ENCODE measurements at regions not wholly inside any gene's neighbourhood (a gene's known extent, or its start where the extent isn't known, plus 50 kb on each side); places are given as distances from the start of the nearest gene placed in this dataset.
"Not testable (repeated sequence)": the region's sequence is repeated elsewhere in the genome, so short reads cannot be mapped to it uniquely, and the experiment has no call there.

DNA sequence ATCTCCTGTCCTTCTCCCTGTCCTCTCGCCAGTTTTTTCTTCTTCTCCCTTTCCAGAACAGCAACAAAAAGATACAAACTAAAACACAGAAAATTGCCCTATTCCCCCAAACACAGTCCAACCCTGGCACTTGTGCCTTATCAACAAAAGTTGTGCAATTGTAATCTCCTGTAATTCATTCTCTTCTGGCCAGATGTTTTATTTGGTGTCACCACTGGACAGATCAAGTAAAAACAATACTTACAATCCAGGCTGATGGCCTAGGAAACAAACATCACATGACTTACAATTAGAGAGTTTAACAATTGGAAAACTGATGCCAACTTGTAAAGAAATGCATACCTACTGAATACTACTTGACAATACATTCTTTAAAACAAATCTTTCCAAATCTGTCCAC, 231.6 kb downstream of the ETV1 start:
- no peak for FAIRE-seq
- DNase-seq (ENCODE audit: extremely low spot score, insufficient read length, low read depth) = no peak

GRCh38 chr7:13765853-13766252, 223.6 kb downstream of the ETV1 start:
- peak; percentile 67 for FAIRE-seq
- not testable (repeated sequence) for DNase-seq (ENCODE audit: extremely low spot score, insufficient read length, low read depth)

DNA sequence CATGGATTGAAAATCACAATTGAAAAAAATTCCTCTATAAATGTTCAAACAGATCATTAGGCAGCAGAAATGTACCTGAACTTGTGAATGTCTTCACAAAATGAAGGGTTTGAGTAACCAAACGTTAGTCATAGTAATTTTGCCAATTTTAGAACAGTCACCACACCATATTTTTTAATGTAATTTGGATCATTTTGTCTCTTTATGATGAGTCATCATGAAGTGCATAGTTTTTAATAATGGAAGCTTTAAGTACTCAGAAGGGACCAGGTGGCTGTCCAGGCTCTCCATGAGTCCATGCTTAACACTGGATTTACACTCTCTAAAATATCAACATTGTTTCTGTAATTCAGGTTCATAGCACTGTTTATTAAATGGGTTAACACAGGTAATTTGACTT, 219.2 kb downstream of the ETV1 start:
- FAIRE-seq = no peak

DNA sequence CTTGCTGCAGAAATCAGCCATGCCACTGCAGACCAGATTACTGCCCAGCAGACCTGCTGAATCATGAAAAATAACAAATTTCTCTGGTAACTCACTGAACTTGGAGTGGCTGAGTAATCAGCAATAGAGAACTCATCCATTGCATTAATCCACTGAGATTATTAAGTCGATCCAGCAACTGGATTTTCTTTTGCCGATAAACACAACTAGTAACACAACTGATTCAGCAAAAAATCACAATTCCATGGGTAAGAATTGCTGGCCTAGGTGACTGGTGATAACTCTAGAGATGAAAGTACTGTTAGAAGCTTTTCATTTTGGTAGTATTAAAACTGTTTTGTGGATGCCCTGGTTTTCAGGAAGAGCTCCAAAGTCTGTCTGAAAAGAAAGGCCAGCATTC, 214.5 kb downstream of the ETV1 start:
- FAIRE-seq (no peak), DNase-seq (ENCODE audit: extremely low spot score, insufficient read length, low read depth) (no peak)

More for the DNA sequence above, 219.2 kb downstream of the ETV1 start:
- no peak for DNase-seq (ENCODE audit: extremely low spot score, insufficient read length, low read depth)

GRCh38 chr7:13777242-13777641, 212.2 kb downstream of the ETV1 start:
- DNase-seq (ENCODE audit: extremely low spot score, insufficient read length, low read depth) (no peak), FAIRE-seq (no peak)

- FAIRE-seq = no peak
- no peak for DNase-seq (ENCODE audit: extremely low spot score, insufficient read length, low read depth)
These were observed 210.5 kb downstream of the ETV1 start for GRCh38 chr7:13778967-13779366.

DNA sequence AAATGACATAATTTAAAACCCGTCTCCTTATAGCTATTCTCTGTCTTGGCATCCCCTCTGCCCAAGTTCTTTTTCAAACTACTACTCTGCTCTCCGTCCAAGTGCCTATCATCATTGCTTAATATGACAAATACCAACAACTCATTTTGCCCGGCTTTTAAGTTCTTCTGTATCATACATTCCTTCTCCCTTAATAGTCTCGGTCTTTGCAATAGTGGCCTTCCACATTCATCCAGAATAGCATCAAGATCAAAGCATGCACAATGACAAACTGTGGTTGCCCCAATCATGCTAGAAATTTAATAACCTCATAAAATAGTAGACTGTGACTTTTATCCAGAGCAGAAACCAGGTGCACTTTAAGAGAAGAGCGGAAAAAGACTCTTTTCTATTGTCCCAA, 198.9 kb downstream of the ETV1 start:
- no peak for DNase-seq (ENCODE audit: extremely low spot score, insufficient read length, low read depth)
- no peak for FAIRE-seq

DNA sequence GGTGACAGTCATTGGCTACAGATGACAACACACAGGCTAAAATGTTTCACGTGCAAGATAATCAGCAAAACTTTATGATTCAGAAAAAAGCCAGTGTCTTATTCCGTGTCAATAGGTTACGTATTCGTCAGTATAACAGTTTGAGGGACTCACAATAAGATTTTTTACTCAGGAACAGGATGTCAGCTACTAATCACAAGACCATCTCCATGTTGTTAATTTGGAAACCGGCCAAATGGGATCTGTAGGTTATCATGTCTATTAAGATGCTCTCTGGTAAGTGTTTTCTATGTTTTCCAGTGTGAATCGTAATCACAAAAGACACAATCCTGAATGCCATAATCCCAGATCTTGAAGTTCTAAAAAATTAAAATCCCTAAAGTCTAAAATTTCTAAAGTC, 197.3 kb downstream of the ETV1 start:
- DNase-seq (ENCODE audit: extremely low spot score, insufficient read length, low read depth) = no peak

GRCh38 chr7:13793926-13794325, 195.5 kb downstream of the ETV1 start:
- DNase-seq (ENCODE audit: extremely low spot score, insufficient read length, low read depth) (no peak), FAIRE-seq (no peak)

More for the DNA sequence above, 197.3 kb downstream of the ETV1 start:
- FAIRE-seq = no peak

GRCh38 chr7:13794581-13794980, 194.9 kb downstream of the ETV1 start:
- DNase-seq (ENCODE audit: extremely low spot score, insufficient read length, low read depth) (no peak), FAIRE-seq (no peak)

GRCh38 chr7:13797545-13797944, 191.9 kb downstream of the ETV1 start:
- no peak for FAIRE-seq
- DNase-seq (ENCODE audit: extremely low spot score, insufficient read length, low read depth) = no peak

DNA sequence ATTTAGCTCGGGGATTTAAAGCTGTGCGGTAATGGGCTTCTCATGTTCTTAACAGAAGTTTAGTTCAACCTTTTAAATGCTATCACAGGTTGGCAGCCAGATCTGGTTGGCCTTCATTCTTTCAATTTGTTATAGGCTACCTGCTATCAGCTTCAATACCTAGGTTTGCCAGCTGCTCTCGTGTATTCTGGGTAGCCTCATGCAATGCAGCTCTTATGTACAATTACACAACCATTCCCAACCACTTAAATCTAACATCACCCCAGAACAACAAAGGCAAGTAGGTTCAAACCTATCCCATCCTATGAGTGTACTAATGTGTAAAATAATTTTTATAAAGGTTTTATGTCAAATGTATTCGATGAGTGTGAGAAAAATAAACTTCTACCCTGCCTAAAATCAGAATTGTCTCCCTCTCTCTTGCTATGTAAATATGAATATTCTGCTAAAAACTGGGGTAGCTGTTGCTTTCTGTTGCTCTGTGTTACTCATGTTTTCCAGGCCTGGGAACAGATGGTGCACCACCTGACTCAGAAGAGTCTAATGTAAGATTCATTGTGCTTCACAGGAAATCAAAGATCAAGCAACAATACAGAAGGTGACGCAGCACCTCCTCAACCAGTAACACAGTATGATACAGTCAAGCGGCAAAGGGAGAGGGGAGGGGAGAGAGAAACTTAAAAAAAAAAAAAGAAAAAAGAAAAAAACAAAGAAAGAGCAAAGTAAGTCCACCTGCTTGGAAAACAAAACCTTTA, 188.6 kb downstream of the ETV1 start:
- DNase-seq (ENCODE audit: extremely low spot score, insufficient read length, low read depth) (no peak), FAIRE-seq (no peak)

DNA sequence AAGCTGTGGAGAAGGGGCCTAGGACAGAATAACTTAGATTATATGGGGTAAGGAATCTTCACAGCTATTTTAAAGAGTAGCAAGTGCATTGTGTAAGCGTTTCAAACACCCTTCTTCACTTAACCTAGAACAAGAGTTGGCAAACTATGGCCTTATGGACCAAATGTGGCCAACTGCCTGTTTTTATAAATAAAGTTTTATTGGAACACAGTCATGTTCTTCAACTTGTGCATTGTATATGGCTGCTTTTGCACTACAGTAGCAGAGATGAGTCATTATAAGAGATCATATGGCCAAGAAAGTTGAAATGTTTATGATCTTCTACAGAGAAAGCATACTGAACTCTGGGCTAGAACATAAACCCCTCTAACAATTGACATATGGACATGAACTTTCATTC, 187.8 kb downstream of the ETV1 start:
- DNase-seq (ENCODE audit: extremely low spot score, insufficient read length, low read depth) = no peak
- no peak for FAIRE-seq

GRCh38 chr7:13802651-13803050, 186.8 kb downstream of the ETV1 start:
- DNase-seq (ENCODE audit: extremely low spot score, insufficient read length, low read depth) (no peak), FAIRE-seq (no peak)

GRCh38 chr7:13803134-13803533, 186.3 kb downstream of the ETV1 start:
- FAIRE-seq (no peak), DNase-seq (ENCODE audit: extremely low spot score, insufficient read length, low read depth) (no peak)

GRCh38 chr7:13806089-13806867, 183.2 kb downstream of the ETV1 start:
- not testable (repeated sequence) for DNase-seq (ENCODE audit: extremely low spot score, insufficient read length, low read depth); FAIRE-seq

- not testable (repeated sequence) for FAIRE-seq; DNase-seq (ENCODE audit: extremely low spot score, insufficient read length, low read depth)
These were observed 172.2 kb downstream of the ETV1 start for GRCh38 chr7:13817230-13817629.

GRCh38 chr7:13821152-13821787, 168.2 kb downstream of the ETV1 start:
- DNase-seq (ENCODE audit: extremely low spot score, insufficient read length, low read depth) = no peak
- FAIRE-seq = no peak

DNA sequence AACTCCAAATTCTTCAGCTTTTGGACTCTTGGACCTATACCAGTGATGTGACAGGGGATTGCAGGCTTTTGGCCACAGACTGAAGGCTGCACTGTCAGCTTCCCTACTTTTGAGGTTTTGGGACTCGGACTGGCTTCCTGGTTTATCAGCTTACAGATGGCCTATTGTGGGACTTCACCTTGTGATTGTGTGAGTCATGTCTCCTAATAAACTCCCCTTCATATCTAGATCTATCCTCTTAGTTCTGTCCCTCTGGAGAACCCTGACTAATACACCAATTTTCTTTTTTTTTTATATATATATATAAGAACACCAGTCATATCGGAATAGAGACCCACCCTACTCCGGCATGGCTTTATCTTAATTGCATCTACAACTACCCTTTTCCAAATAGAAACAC, 166.8 kb downstream of the ETV1 start:
- DNase-seq (ENCODE audit: extremely low spot score, insufficient read length, low read depth) (no peak), FAIRE-seq (no peak)

DNA sequence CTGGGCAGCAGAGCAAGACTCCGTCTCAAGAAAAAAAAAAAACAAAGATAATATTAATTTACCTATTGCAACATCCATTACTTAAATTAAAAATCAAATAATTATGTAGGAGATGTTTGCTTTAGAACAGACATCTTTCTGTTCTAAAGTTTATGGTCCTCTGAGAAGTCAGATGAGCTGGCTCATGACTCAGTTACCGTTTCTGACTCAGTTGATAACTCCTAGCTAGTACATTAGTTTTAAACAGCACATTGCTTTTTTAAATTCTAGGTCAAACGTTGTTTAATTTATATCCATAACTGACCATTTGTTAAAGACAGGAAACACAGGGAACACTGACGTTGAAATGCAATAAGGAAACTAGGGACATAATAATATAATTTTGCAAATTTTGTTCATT, 162.7 kb downstream of the ETV1 start:
- DNase-seq (ENCODE audit: extremely low spot score, insufficient read length, low read depth) = no peak
- FAIRE-seq = no peak

DNA sequence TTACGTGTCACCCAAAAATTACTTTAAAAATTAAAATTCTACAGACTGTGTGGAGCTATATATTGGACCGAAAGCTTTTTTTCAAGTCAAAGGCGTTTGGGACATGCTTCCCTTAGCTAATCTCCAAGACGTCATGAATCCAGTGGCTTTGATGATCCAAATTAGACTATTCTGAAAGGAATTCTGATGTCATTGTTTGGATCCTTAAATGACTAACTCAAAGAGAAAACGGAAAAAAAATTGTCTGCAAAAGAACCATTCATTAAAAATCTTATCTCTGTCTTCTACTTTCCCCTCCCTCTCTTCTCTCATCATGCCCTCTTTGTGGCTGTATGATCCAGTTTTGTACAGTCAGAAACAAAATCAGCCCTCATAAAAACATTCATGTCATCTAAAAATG, 161.8 kb downstream of the ETV1 start:
- no peak for DNase-seq (ENCODE audit: extremely low spot score, insufficient read length, low read depth)
- FAIRE-seq = no peak
